Left lobe of liver (tissue), 2 donors: ENCODE measurements at regions not wholly inside any gene's neighbourhood (a gene's known extent, or its start where the extent isn't known, plus 50 kb on each side); places are given as distances from the start of the nearest gene placed in this dataset.
"Not testable (repeated sequence)": the region's sequence is repeated elsewhere in the genome, so short reads cannot be mapped to it uniquely, and the experiment has no call there.

Experiments used
- ATAC-seq: fragments of 200-7000 bp; cut with Tn5 transposase; one replicate; pipeline ENCODE4 v1.9.1; 2020; ENCODE audit warnings: mild to moderate bottlenecking, moderate library complexity
- DNase-seq: peaks from one replicate; pipeline ENCODE4 v3.0.0-alpha.2; 2020; ENCODE audit warnings: low spot score
- donor health status: DM: no; HTN: no; CAD: no; lungs with moderate emphysema.
- donor health status: DM: no; HTN: yes; CAD: no.

- no peak for ATAC-seq
Observed at GRCh38 chr17:77083531-77083930, 57.2 kb upstream of the SEC14L1 start.

DNA sequence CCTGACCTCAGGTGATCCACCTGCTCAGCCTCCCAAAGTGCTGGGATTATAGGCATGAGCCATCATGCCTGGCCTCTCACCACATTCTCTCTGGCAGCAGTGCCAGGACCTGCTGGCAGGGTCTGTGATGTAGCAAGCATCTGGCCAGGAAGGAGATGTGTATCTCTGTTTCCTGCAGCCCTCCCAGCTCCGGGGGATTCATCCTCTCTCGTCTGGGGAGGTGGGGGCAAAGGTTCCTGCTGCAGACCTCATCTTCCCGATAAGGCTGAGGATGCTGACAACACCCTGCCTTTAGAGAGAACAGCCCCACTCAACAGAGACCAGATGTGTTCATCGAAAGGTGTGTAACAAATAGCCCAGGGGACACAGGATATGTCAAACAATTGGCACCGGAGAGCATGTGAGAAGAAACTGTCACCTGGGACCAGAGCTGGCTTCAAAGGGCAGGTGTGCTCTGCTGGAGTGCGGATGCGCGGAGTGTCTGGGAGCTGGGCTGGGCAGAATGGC lies 54.8 kb upstream of the SEC14L1 start:
- no peak for DNase-seq
- ATAC-seq, result no peak

More at GRCh38 chr17:77083531-77083930, 57.2 kb upstream of the SEC14L1 start:
- DNase-seq, result no peak

GRCh38 chr17:77086433-77087010 lies 54.2 kb upstream of the SEC14L1 start:
- peak; percentile 90 for ATAC-seq

DNA sequence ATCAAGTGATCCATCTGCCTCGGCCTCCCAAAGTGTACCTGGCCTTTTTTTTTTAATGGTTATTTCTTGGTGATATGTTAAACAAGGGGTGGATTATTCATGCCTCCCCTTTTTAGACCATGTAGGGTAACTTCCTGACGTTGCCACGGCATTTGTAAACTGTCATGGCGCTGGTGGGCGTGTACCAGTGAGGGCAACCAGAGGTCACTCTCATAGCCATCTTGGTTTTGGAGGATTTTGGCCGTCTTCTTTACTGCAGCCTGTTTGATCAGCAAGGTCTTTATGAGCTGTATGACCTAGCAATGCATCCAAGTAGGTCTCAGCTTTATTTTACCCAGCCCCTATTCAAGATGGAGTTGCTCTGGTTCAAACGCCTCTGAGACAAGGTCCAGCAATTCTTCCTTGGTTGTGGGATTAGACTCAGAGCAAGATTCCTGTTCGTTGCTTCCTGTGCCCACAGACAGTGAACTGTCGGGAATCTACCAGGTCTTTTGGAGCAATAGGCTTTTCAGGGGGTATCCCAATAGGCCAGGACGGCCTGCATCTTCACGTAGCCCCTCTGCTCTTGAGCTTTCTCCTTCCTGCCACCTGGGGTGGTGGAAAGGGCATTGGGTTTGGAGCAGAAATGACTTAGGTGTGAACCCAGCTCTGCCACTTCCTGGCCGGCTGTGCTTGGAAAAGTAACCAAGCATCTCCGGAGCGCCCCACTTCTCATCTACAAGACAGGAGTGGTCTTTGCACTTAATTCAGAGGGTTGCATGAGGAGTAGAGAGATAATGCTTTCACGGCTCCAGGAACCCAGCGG lies 52.9 kb upstream of the SEC14L1 start:
- ATAC-seq (no peak), DNase-seq (no peak)

More at GRCh38 chr17:77086433-77087010, 54.2 kb upstream of the SEC14L1 start:
- DNase-seq, result peak; percentile 87

DNA sequence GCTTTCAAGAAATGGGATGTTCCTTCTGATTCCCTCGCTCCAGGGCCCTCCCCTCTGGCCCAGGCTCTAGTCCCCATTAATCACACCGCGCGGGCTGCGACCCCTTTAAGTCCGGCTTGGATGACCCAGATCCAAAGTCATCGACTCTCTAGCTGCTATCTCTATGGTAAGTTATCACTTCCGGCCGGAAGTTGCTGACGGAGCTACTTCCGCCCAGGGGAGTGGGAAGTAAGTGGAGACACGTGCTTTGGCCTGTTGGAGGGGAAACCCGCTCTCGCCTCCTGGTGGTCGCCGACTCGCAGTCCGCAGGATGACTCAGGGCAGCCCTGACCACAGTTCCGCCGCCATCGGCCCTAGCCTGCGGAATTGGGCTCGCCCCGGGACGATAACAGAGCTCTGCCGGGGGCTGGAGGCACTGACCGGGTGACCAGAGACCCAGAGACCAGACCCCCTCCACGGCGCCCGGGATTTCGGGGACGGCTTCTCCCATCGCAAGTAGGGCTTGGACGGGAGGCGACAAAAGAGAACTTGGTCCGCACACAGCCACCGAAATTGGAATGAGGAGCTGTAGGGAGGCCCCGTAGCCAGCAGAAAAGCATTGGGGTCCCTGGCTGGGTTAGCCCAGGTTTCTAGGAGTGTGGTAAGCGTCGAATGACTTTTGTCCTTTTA lies 52.2 kb upstream of the SEC14L1 start:
- ATAC-seq (peak; percentile 91), DNase-seq (peak; percentile 86)

DNA sequence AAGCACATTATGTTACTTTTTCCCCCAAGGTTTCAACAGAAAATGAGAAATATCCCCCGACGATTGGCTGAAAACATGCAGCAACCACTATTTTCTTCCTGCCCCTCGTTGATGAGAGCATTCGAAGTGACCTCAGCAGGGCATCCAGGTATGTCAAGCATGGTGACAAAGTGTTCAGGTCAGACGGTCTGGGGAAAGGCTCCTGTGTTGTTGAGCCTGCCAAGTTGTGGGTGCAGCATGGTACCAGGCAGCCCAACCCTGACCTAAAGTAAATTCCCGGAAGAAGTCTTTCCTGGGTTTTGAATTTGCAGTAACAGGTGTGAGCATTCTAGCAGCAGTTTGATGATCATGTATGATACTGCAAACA lies 51.7 kb upstream of the SEC14L1 start:
- no peak for ATAC-seq
- DNase-seq, result no peak

DNA sequence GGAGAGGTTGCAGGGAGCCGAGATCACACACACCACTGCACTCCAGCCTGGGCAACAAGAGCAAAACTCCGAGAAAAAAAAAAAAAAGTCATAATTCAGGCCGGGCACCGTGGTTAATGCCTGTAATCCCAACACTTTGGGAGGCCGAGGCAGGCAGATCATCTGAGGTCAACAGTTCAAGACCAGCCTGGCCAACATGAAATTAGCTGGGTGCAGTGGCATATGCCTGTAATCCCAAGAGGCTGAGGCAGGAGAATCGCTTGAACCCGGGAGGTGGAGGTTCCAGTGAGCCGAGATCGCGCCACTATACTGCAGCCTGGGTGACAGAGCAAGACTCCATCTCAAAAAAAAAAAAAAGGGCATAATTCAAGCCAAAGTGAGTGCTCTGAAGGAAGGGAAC lies 50.8 kb upstream of the SEC14L1 start:
- DNase-seq, ATAC-seq: not testable (repeated sequence)

DNA sequence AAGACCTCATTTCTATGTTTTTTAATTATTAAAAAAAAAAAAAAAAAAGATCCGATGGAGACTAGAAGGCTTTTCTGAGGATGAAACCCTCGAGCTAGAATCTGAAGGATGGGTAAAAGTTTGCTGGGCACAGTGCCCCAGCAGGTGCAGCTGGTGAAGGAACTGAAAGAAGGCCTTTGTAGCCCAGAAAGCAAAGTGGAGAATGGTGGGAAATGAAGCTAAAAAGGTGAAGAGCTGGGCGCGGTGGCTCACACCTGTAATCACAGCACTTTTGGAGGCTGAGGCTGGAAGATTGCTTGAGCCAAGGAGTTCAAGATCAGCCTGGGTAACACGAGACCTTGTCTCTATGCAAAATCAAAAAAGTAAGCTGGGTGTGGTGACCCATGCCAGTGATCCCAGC lies 50.3 kb upstream of the SEC14L1 start:
- DNase-seq, result no peak
- ATAC-seq, result no peak
